ENCODE measurements at regions not wholly inside any gene's neighbourhood (a gene's known extent, or its start where the extent isn't known, plus 50 kb on each side); places are given as distances from the start of the nearest gene placed in this dataset.
"Not testable (repeated sequence)": the region's sequence is repeated elsewhere in the genome, so short reads cannot be mapped to it uniquely, and the experiment has no call there.

GRCh38 chr12:42030588-42030987, 114.1 kb downstream of the GXYLT1 start:
- DNase-seq, result no peak

GRCh38 chr12:42027546-42027945, 117.1 kb downstream of the GXYLT1 start:
- DNase-seq, result no peak

GRCh38 chr12:42024495-42024830, 120.2 kb downstream of the GXYLT1 start:
- DNase-seq, result no peak

- peak; percentile 29 for DNase-seq
Observed at GRCh38 chr12:42023733-42024494, 120.8 kb downstream of the GXYLT1 start.

GRCh38 chr12:42021937-42022336, 122.7 kb downstream of the GXYLT1 start:
- DNase-seq, result not testable (repeated sequence)

DNA sequence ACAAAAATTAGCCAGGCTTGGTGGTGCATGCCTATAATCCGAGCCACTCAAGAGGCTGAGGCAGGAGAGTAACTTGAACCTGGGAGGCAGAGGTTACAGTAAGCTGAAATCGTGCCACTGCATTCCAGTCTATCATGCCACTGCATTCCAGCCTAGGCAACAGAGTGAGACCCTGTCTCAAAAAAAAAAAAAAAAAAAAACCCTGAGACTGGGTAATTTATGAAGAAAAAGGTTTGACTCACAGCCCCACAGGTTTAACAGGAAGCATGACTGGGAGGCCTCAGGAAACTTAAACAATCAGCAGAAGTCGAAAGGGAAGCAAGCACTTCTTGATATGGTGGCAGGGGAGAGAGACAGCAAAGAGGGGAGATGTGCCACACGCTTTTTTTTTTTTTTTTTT, 123.2 kb downstream of the GXYLT1 start:
- no peak for DNase-seq

DNA sequence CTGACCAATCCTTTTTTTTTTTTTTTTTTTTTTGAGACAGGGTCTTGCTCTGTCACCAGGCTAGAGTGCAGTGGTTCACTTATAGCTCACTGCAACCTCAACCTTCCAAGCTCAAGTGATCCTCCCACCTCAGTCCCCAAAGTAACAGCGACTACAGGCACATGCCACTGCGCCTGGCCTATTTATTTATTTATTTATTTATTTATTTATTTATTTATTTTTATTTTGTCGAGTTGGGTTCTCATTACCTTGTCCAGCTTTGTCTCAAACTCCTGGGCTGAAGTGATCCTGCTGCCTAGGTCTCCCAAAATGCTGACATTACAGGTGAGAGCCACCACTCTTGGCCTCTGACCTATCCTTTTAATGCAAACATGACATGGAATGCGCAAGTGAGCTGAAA, 124.4 kb downstream of the GXYLT1 start:
- DNase-seq, result no peak

GRCh38 chr12:42019746-42020145, 124.9 kb downstream of the GXYLT1 start:
- no peak for DNase-seq

- DNase-seq, result no peak
Observed at GRCh38 chr12:42017051-42017450, 127.6 kb downstream of the GXYLT1 start.

DNA sequence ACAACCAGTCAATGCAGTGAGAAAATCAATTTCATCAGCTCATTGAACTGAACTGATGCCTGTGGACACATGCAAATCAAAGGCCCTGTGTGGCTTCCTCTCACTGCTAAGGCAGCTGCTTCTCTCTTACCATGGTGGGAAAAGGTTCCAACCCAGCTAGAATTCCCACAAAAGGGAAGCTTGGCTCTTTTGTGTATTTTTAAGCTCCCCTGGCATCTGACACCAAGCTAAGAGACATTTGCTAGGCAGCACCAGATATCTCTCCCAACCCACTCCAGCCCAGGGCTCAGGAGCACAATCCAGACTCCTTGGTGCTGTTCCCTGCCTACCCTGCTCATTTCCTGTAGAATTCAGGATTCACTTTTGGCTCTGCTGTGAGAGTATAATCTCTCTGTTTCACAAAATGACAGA, 129.6 kb downstream of the GXYLT1 start:
- no peak for DNase-seq

GRCh38 chr12:42012501-42012900, 132.2 kb downstream of the GXYLT1 start:
- DNase-seq, result not testable (repeated sequence)

- no peak for DNase-seq
Observed at GRCh38 chr12:42010715-42011114, 134.0 kb downstream of the GXYLT1 start.

GRCh38 chr12:42010257-42010656, 134.4 kb downstream of the GXYLT1 start:
- DNase-seq, result no peak

GRCh38 chr12:42008996-42009395, 135.7 kb downstream of the GXYLT1 start:
- no peak for DNase-seq

DNA sequence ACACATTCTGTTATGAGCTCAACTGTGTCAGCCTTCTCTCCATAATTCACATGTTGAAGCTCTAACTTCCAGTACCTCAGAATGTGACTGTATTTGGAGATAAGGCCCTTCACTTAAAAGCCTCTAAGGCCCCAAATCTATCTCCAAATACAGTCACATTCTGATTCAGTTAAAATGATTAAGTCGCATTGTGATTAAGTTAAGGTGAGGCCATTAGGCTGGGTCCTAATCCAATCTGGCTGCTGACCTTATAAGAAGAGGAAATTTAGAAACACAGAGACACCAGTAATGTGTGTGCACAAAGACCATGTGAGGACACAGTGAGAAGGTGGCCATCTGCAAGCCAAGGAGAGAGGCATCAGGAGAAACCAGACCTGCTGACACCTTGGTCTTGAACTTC, 141.6 kb downstream of the GXYLT1 start:
- DNase-seq, result no peak

- no peak for DNase-seq
Observed at GRCh38 chr12:42002563-42002962, 142.1 kb downstream of the GXYLT1 start.

DNA sequence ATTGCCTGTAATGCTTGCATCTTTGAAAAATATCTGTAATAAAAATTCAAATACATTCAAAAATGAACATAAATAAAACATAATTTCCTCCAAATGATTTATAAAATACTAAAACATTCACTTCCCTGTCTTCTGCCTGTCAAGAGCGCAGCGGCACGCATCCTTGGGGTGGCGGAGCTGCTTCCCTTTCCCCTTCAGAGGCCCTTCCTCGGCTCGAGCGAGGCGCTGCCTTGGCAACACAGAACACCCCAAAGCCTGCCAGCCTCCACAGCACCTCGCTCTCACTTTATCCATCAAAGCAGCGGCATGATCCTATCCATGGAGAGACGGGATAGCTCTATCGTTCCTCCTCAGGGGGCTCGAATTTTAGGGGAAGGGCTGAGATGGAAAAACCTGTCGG, 146.2 kb downstream of the GXYLT1 start:
- no peak for DNase-seq

DNA sequence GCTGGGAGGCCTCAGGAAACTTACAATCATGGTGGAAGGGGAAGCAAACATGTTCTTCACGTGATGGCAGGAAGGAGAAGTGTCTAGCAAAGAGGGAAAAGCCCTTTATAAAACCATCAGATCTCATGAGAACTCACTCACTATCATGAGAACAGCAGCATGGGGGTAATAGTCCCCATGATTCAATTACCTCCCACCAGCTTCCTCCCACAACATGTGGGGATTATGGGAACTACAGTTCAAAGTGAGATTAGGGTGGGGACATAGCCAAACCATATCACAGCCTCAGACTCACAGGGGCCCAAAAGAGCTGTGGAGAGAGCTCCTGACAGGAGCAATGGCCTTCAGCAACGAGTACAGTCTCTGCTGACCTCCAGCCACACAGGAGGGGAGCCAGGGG, 151.4 kb downstream of the GXYLT1 start:
- no peak for DNase-seq

DNA sequence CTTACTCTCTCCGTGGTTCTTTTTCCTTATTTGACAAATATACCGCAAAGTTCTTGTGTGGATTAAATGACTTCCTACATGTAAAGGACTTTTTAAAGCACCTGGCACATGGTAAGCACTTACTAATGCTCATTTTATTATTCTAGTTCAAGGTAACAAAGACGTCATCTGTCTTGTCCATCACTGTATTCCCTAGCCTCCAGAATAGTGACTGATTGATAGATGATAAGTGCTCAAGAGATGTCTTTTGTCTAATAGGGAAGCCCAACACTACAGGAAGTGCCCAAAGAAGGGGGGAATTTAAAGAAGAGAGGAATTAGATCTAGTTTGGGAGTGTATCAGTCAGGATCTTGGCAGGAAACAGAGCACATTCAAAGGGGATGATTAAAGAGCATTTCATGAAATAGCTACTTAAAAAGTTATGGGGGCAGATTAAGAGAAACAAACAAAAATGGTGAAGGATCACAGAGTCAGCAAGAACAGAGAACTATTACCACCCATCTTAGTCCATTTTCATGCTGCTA, 151.9 kb downstream of the GXYLT1 start:
- DNase-seq, result no peak

GRCh38 chr12:41992022-41992421, 152.7 kb downstream of the GXYLT1 start:
- no peak for DNase-seq

DNA sequence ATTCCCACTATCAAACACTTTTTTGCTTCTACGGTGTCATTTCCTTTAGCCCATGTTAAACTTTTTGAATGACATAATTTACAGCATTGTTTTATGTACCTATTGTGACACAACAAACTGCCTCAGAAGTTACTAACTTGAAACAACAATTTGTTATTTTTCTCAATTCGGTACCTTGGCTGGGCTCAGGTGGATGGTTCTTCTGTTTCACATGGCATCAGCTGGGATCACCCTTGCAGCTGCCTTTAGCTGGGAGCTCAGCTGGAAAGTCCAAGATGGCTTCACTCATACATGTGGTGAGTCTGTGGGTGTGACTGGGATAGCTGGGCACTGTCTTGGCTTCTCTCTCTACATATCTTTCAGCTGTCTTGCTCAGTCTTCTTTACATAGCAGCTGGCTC, 156.0 kb downstream of the GXYLT1 start:
- no peak for DNase-seq

DNA sequence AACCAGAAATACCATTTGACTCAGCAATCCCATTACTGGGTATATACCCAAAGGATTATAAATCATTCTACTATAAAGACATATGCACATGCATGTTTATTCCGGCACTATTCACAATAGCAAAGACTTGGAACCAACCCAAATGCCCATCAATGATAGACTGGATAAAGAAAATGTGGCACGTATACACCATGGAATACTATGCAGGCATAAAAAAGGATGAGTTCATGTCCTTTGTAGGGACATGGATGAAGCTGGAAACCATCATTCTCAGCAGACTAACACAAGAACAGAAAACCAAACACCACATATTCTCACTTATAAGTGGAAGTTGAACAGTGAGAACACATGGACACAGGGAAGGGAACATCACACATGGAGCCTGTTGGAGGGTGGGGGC, 158.2 kb downstream of the GXYLT1 start:
- not testable (repeated sequence) for DNase-seq

DNA sequence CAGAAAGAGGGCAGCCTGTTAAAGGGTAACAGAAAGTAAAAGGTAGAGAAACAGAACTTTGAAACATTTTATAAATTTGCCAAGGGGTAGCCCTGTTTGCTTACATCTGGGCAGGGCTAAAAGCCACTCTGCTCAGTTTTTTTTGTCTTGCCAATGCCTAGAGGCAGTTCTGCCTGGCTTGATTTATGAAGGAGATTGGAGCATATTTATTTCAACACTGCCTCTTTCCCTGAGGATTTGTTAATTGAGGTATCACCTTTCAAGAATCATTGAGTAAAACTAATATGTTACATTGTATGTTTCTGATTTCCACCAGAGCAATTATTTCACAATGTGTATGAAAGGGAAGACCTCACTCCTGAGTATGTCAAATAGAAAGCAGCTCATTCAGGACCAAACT, 160.8 kb downstream of the GXYLT1 start:
- DNase-seq, result no peak

- DNase-seq, result no peak
Observed at GRCh38 chr12:41983394-41983793, 161.3 kb downstream of the GXYLT1 start.

- no peak for DNase-seq
Observed at GRCh38 chr12:41981758-41982157, 162.9 kb downstream of the GXYLT1 start.
